AG09319 (cell line): ENCODE measurements at regions not wholly inside any gene's neighbourhood (a gene's known extent, or its start where the extent isn't known, plus 50 kb on each side); places are given as distances from the start of the nearest gene placed in this dataset.

ENCODE experiments used
- DNase-seq: peaks from one replicate; pipeline ENCODE4 v3.0.0-alpha.2; 2010; ENCODE audit warnings: low read depth; ENCODE audit errors: extremely low read depth
- CTCF ChIP-seq: IDR thresholded peaks from 2 replicates; pipeline ENCODE4 v1.5.1; 2011; ENCODE audit warnings: low read depth, mild to moderate bottlenecking, inconsistent platforms, low read length, moderate library complexity

GRCh38 chr4:14441561-14441960 is 560.7 kb upstream of the CPEB2 start:
- no peak for DNase-seq
- TF ChIP-seq CTCF, result no peak

GRCh38 chr4:14445882-14446281 is 556.4 kb upstream of the CPEB2 start:
- no peak for DNase-seq
- no peak for TF ChIP-seq CTCF

GRCh38 chr4:14446311-14446710 is 556.0 kb upstream of the CPEB2 start:
- DNase-seq, result no peak
- TF ChIP-seq CTCF, result no peak

- DNase-seq, result no peak
- no peak for TF ChIP-seq CTCF
Measured at GRCh38 chr4:14446904-14447303, 555.4 kb upstream of the CPEB2 start.

GRCh38 chr4:14449308-14449707 is 553.0 kb upstream of the CPEB2 start:
- no peak for TF ChIP-seq CTCF
- no peak for DNase-seq

GRCh38 chr4:14452001-14452400 is 550.3 kb upstream of the CPEB2 start:
- no peak for DNase-seq
- TF ChIP-seq CTCF, result no peak

GRCh38 chr4:14452764-14453163 is 549.5 kb upstream of the CPEB2 start:
- no peak for TF ChIP-seq CTCF

GRCh38 chr4:14458463-14458862 is 543.8 kb upstream of the CPEB2 start:
- no peak for DNase-seq
- no peak for TF ChIP-seq CTCF

More at GRCh38 chr4:14452764-14453163, 549.5 kb upstream of the CPEB2 start:
- no peak for DNase-seq
